ENCODE measurements at regions not wholly inside any gene's neighbourhood (a gene's known extent, or its start where the extent isn't known, plus 50 kb on each side); places are given as distances from the start of the nearest gene placed in this dataset.

DNA sequence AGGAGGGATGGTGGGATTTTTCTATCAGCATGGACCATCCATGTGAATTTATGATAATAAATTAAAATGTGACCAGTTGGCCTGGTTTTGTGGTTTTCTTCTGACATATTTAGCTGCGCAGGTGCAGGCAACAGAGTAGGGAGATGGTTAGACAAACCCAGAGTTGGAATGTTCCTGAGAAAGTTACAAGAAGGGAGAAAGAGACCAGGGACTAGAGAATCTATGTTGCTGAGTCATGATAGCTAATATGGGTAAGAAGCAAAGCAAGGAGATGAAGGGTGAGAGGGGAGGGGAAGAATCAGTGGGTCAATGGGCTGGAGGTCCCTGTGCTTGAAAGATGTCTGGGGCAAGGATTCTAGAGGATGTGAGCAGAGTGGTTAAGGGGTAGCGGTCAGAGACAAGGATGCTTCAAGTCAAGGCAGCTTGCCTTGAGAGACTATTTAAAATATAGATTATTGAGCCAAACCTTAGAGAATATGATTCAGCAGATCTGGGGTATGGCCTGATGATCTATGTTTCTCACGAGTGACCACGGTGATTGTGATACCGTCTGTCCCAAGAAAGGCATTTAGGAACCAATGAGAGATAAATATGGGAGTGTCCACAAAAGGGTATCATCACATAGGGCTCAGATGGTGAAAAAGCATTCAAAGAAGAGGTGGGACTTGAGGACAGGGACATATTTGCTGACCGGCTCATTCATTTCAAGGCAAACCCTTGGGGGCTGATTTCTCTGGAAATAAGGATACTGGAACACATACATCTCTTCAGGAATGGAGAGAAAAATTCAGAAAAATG, 219.7 kb upstream of the PLD5 start:
- peaks cover 0 to 13% of the 10 kb centered on the region in 2 donors for H3K9me3 ChIP-seq
- H3K27ac ChIP-seq: no peak overlapping the region
- no peak for DNase-seq (ENCODE audit: low spot score)
- TF ChIP-seq, protein P1, sequence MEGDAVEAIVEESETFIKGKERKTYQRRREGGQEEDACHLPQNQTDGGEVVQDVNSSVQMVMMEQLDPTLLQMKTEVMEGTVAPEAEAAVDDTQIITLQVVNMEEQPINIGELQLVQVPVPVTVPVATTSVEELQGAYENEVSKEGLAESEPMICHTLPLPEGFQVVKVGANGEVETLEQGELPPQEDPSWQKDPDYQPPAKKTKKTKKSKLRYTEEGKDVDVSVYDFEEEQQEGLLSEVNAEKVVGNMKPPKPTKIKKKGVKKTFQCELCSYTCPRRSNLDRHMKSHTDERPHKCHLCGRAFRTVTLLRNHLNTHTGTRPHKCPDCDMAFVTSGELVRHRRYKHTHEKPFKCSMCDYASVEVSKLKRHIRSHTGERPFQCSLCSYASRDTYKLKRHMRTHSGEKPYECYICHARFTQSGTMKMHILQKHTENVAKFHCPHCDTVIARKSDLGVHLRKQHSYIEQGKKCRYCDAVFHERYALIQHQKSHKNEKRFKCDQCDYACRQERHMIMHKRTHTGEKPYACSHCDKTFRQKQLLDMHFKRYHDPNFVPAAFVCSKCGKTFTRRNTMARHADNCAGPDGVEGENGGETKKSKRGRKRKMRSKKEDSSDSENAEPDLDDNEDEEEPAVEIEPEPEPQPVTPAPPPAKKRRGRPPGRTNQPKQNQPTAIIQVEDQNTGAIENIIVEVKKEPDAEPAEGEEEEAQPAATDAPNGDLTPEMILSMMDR (IDR thresholded peaks at IDR 0.05): no peak
- H3K36me3 ChIP-seq: no peaks in the 10 kb centered on the region
- no peak overlapping the region for H3K4me3 ChIP-seq
- H3K27me3 ChIP-seq: no peaks in the 10 kb centered on the region
- no peaks in the 10 kb centered on the region for H3K4me1 ChIP-seq

DNA sequence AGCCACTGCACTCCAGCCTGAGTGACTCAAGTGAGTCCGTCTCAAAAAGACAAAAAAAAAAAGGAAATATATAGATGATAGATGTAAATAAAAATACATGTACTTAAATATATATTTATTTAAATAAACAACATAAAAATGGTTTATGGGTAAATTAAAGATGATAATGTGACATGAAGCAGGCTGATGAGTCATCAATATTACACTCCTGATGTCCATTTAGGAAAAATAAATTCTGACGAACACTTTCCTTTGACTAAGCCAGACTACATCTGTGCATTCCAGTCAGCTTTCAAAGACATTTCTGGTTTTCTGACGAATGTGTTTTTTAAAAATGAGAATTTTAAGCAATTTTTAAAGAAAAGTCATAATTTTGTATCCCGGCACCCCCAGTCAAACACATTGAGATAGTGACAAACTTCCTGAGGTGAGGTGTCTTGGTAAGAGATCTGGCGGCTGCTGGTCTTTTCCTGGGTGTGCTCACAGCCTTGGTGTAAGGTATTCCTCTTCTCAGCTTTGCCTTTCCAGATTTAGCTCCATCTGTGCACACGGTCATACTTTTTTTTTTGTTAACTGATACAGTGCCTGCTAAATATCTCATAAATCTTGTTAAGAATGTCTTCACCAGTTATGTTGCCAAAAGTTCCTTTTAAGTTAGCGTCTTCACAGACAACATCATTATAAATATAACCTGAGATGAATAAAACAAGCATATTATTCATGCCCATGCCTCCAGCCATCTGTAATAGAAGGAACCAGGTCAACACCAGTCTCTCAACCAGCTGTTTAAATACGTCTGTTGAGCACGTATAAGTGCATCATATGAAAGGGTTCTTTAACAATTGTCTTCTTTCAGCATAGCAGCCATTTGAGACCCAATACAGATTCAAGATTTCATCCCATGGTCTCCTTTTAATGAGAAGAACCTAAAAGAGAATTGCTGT, 214.5 kb upstream of the PLD5 start:
- H3K27me3 ChIP-seq: no peaks in the 10 kb centered on the region
- H3K9me3 ChIP-seq: peaks cover 0 to 13% of the 10 kb centered on the region in 2 donors
- H3K36me3 ChIP-seq: no peaks in the 10 kb centered on the region
- H3K27ac ChIP-seq: no peak overlapping the region
- TF ChIP-seq, protein P1 (IDR thresholded peaks at IDR 0.05): no peak
- H3K4me1 ChIP-seq: no peaks in the 10 kb centered on the region
- DNase-seq (ENCODE audit: low spot score): no peak
- H3K4me3 ChIP-seq: no peak overlapping the region

DNA sequence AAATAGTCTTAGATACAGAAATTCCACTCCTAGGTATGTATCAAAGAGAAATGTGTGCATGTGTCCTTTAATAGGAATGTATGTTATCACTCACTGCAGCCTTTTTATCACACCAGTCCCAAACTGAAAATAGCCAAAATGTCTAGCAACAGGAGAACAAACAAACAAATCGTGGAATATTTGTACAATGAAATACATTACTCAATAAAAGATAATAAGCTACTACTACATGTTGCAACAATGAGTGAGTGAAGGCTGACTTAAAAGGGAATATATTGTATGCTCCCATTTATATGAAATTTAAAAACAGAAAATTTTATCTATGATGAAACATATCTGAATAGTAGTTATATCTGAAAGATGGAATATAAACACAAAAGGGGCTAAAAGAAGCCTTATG, 212.1 kb upstream of the PLD5 start:
- TF ChIP-seq, protein P1 (IDR thresholded peaks at IDR 0.05): no peak
- DNase-seq (ENCODE audit: low spot score): no peak
- Histone ChIP-seq H3K27me3 (no peaks in the 10 kb centered on the region), H3K27ac (no peak overlapping the region), H3K4me1 (no peaks in the 10 kb centered on the region), H3K9me3 (peaks cover 0 to 12% of the 10 kb centered on the region in 2 donors), H3K36me3 (no peaks in the 10 kb centered on the region), H3K4me3 (no peak overlapping the region)

DNA sequence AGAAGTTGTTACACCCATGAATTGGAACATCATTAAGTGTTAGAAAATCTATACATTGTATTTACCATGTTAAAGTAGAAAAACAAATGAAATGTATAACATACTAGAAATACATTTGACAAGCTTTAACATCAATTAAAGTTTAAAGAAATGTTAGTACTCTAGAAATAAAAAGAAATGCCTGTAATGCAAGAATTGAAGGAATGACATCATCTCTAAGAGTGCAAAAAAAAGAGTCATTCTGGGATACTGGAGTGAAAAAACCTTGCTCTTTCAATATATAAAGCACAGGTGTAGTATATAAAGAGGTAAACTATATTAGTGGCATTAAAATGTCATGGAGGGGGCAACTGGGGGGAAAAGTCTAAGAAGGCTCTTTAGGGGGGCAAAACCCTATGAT, 210.8 kb upstream of the PLD5 start:
- Histone ChIP-seq H3K4me1 (no peaks in the 10 kb centered on the region), H3K36me3 (no peaks in the 10 kb centered on the region), H3K4me3 (no peak overlapping the region), H3K27ac (no peak overlapping the region), H3K9me3 (no peaks in the 10 kb centered on the region), H3K27me3 (no peaks in the 10 kb centered on the region)
- TF ChIP-seq, protein P1 (IDR thresholded peaks at IDR 0.05): no peak
- DNase-seq (ENCODE audit: low spot score): no peak

DNA sequence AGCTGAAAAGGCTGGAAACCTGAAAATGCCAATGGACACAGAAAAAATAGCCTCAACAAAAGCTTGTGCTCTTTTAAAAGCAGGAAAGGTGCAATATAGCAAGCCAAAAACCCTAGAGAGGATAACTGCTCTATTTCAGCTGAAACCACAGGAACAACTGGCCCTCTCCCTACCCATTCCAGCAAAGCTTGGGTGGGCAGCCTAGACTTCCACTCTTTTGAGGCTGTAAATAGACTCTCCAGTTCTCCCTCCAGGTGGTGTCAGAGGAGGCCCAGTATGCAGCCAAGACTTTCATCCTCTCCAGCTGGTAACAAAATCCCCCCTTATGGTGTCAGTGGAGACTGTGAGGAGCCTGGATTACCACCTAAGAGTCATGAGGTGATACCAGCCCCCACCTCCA, 206.9 kb upstream of the PLD5 start:
- no peaks in the 10 kb centered on the region for H3K27me3 ChIP-seq
- no peak overlapping the region for H3K4me3 ChIP-seq
- TF ChIP-seq, protein P1 (IDR thresholded peaks at IDR 0.05): no peak
- H3K27ac ChIP-seq: no peak overlapping the region
- no peak for DNase-seq (ENCODE audit: low spot score)
- H3K4me1 ChIP-seq: no peaks in the 10 kb centered on the region
- H3K9me3 ChIP-seq: no peaks in the 10 kb centered on the region
- no peaks in the 10 kb centered on the region for H3K36me3 ChIP-seq
